Stomach (tissue), 8 donors: ENCODE measurements at regions not wholly inside any gene's neighbourhood (a gene's known extent, or its start where the extent isn't known, plus 50 kb on each side); places are given as distances from the start of the nearest gene placed in this dataset.

Experiments
- DNase-seq, 2 donors: peaks; one replicate each; pipeline versions ENCODE4 v3.0.0 to v3.0.0-alpha.2; 2013 to 2019
- H3K27ac ChIP-seq, 5 donors: fragments of 200-600 bp in 4 of 5; sonication (generic) in 4 of 5; one replicate each; pipeline ENCODE4 v1.5.1; 2013 to 2019; ENCODE audit warnings: mild to moderate bottlenecking in 1 of 5, moderate library complexity in 1 of 5
- H3K27me3 ChIP-seq, 3 donors: fragments of 200-600 bp; sonication (generic); one replicate each; pipeline ENCODE4 v1.5.1; 2017 to 2019; ENCODE audit warnings: mixed run types in 1 of 3
- H3K36me3 ChIP-seq, 4 donors: fragments of 200-600 bp; sonication (generic); 1 replicate in 3 of 4; 2 replicates in 1 of 4; pipeline ENCODE4 v1.5.1; 2016 to 2019
- H3K4me1 ChIP-seq, 4 donors: fragments of 200-600 bp; sonication (generic); one replicate each; pipeline ENCODE4 v1.5.1; 2016 to 2019
- H3K4me3 ChIP-seq, 4 donors: fragments of 200-600 bp; sonication (generic) in 3 of 4; one replicate each; pipeline ENCODE4 v1.5.1; 2016 to 2019; ENCODE audit warnings: mild to moderate bottlenecking in 1 of 4
- H3K9me3 ChIP-seq, 4 donors: fragments of 200-600 bp; sonication (generic); one replicate each; pipeline ENCODE4 v1.5.1; 2016 to 2019
- CTCF ChIP-seq, 7 experiments: fragments of 450-650 bp in 4 of 7; fragments of 200-600 bp in 3 of 7; sonication (generic) in 3 of 7; IDR thresholded peaks; one replicate each; pipeline ENCODE4 v1.5.1; 2016 to 2019; ENCODE audit warnings: antibody characterized with exemption in 7 of 7, control low read depth in 2 of 7, mild to moderate bottlenecking in 1 of 7
- EP300 ChIP-seq: sonication (generic); formaldehyde crosslinking; IDR thresholded peaks from one replicate; pipeline ENCODE4 v1.6.1; 2017; ENCODE audit warnings: antibody characterized with exemption
- POLR2A ChIP-seq, 4 donors: fragments of 450-650 bp; IDR thresholded peaks; one replicate each; pipeline ENCODE4 v1.6.1; 2016; ENCODE audit warnings: antibody characterized with exemption in 4 of 4, control low read depth in 2 of 4, mild to moderate bottlenecking in 1 of 4, moderate library complexity in 1 of 4
- POLR2AphosphoS5 ChIP-seq, 3 donors: sonication (generic); formaldehyde crosslinking; IDR thresholded peaks; one replicate each; pipeline ENCODE4 v1.6.1; 2016; ENCODE audit warnings: antibody characterized with exemption in 3 of 3
- WGBS, 5 donors: extraction: QIAGEN DNeasy Blood & Tissue Kit in 3 of 5; methylation state at CpG; one replicate each; pipeline versions ENCODE4 v1.1.5 to v1.1.7; 2013 to 2018; 5-methylcytosine and 5-hydroxymethylcytosine counted together
- intact Hi-C: fragments of 100-400 bp; cut with DNase I; formaldehyde crosslinking; loops from one replicate; pipeline ENCODE4 v1.15.1; 2023; ENCODE audit warnings: low total_unique reads
- donor health status: healthy with polysubstance abuse.
- donor health status: Bipolar disorder and iron deficiency.
- donor health status: healthy.

- peaks cover 0 to 6% (median under 1%) of the 10 kb centered on the region in 4 donors for H3K4me1 ChIP-seq
- H3K27me3 ChIP-seq, result no peaks in the 10 kb centered on the region
- intact Hi-C loops, result no loop called here
- H3K27ac ChIP-seq, result no peak overlapping the region
- H3K36me3 ChIP-seq, result no peaks in the 10 kb centered on the region
- H3K9me3 ChIP-seq, result no peaks in the 10 kb centered on the region
- no peak for DNase-seq
- 59 to 79% (median 76%) methylated on average over 6 of the region's 6 CpGs for WGBS, 5 donors
- H3K4me3 ChIP-seq, result no peak overlapping the region
- TF ChIP-seq POLR2AphosphoS5 (IDR thresholded peaks at IDR 0.05) (peak in 1 of 3 donors; percentile 26), EP300 (no peak)
Measured at GRCh38 chr21:35211782-35212181, 162.7 kb upstream of the RUNX1 start.

- Histone ChIP-seq H3K4me1 (peaks cover 13 to 22% (median 18%) of the 10 kb centered on the region in 4 donors), H3K9me3 (no peaks in the 10 kb centered on the region), H3K36me3 (no peaks in the 10 kb centered on the region), H3K4me3 (no peak overlapping the region), H3K27ac (no peak overlapping the region), H3K27me3 (no peaks in the 10 kb centered on the region)
- TF ChIP-seq POLR2A (IDR thresholded peaks at IDR 0.05), result no peak
- no peak for TF ChIP-seq POLR2AphosphoS5 (IDR thresholded peaks at IDR 0.05)
- TF ChIP-seq CTCF (IDR thresholded peaks at IDR 0.05), result no peak
- TF ChIP-seq EP300, result no peak
- no peak for DNase-seq
- WGBS, 5 donors, result 94 to 97% (median 96%) methylated on average over 4 of the region's 4 CpGs
- intact Hi-C loops, result no loop called here
Measured at GRCh38 chr21:35210093-35210492, 161.0 kb upstream of the RUNX1 start.

- Histone ChIP-seq H3K27ac (peak overlapping the region in 3 of 5 donors; percentile 41 to 86 (median 52)), H3K36me3 (no peaks in the 10 kb centered on the region), H3K27me3 (no peaks in the 10 kb centered on the region), H3K4me3 (no peak overlapping the region), H3K9me3 (no peaks in the 10 kb centered on the region), H3K4me1 (peaks cover 13 to 29% (median 24%) of the 10 kb centered on the region in 4 donors)
- DNase-seq, result peak in 1 of 2 donors; percentile 56
- 66 to 78% (median 74%) methylated on average over 7 of the region's 7 CpGs for whole genome bisulfite sequencing, 5 donors
- peak in 2 of 3 donors; percentile 20 to 43 for TF ChIP-seq POLR2AphosphoS5 (IDR thresholded peaks at IDR 0.05)
- no peak for TF ChIP-seq POLR2A (IDR thresholded peaks at IDR 0.05)
- TF ChIP-seq CTCF (IDR thresholded peaks at IDR 0.05), result no peak
- TF ChIP-seq EP300, result no peak
- intact Hi-C loops, result no loop called here
Measured at GRCh38 chr21:35208810-35209517, 159.9 kb upstream of the RUNX1 start.

- H3K9me3 ChIP-seq, result no peaks in the 10 kb centered on the region
- peak overlapping the region in 4 of 5 donors; percentile 25 to 86 (median 46) for H3K27ac ChIP-seq
- intact Hi-C loops, result no loop called here
- H3K27me3 ChIP-seq, result no peaks in the 10 kb centered on the region
- TF ChIP-seq POLR2A (IDR thresholded peaks at IDR 0.05) (no peak), POLR2AphosphoS5 (IDR thresholded peaks at IDR 0.05) (no peak), EP300 (no peak), CTCF (IDR thresholded peaks at IDR 0.05) (no peak)
- H3K4me1 ChIP-seq, result peaks cover 13 to 37% (median 29%) of the 10 kb centered on the region in 4 donors
- 75 to 87% (median 85%) methylated on average over 10 of the region's 10 CpGs for WGBS, 5 donors
- H3K36me3 ChIP-seq, result no peaks in the 10 kb centered on the region
- DNase-seq, result no peak
- no peak overlapping the region for H3K4me3 ChIP-seq
Measured at GRCh38 chr21:35208104-35208503, 159.0 kb upstream of the RUNX1 start.

- Histone ChIP-seq H3K27me3 (no peaks in the 10 kb centered on the region), H3K4me1 (peaks cover 13 to 40% (median 31%) of the 10 kb centered on the region in 4 donors), H3K27ac (peak overlapping the region in 4 of 5 donors; percentile 66 to 86 (median 80)), H3K4me3 (no peak overlapping the region), H3K36me3 (no peaks in the 10 kb centered on the region), H3K9me3 (no peaks in the 10 kb centered on the region)
- WGBS, 5 donors, result 82 to 88% (median 85%) methylated on average over 9 of the region's 9 CpGs; no CpG with 5 or more reads in 1 of the 5 donors
- no peak for TF ChIP-seq CTCF (IDR thresholded peaks at IDR 0.05)
- no peak for TF ChIP-seq POLR2A (IDR thresholded peaks at IDR 0.05)
- no peak for TF ChIP-seq POLR2AphosphoS5 (IDR thresholded peaks at IDR 0.05)
- TF ChIP-seq EP300, result no peak
- DNase-seq, result no peak
- intact Hi-C loops, result no loop called here
Measured at GRCh38 chr21:35207322-35207721, 158.2 kb upstream of the RUNX1 start.
